MM.1S (cell line): ENCODE measurements at regions not wholly inside any gene's neighbourhood (a gene's known extent, or its start where the extent isn't known, plus 50 kb on each side); places are given as distances from the start of the nearest gene placed in this dataset.

Source experiments
- CTCF ChIP-seq: fragments of 300-600 bp; sonication (generic); IDR thresholded peaks from 2 replicates; pipeline ENCODE4 v1.5.1; 2016; ENCODE audit warnings: antibody characterized with exemption, low read length, mixed read lengths
- EZH2 ChIP-seq: fragments of 300-600 bp; sonication (generic); optimal IDR thresholded peaks from 2 replicates; pipeline ENCODE3; 2017; ENCODE audit warnings: low read depth, mild to moderate bottlenecking, antibody characterized with exemption, low read length, mixed read lengths

GRCh38 chr13:89988206-89988605, 1359.3 kb upstream of the MIR17HG start:
- TF ChIP-seq EZH2 (no peak), CTCF (no peak)
